ENCODE measurements at regions not wholly inside any gene's neighbourhood (a gene's known extent, or its start where the extent isn't known, plus 50 kb on each side); places are given as distances from the start of the nearest gene placed in this dataset.

- no peak overlapping the region for H2BK12ac ChIP-seq (ENCODE audit: low read length in 2 of 2)
- no peaks in the 10 kb centered on the region for H3K4me1 ChIP-seq (ENCODE audit: control insufficient read depth, insufficient read depth, low read depth, low read length)
- no peak overlapping the region for H3K4ac ChIP-seq (ENCODE audit: low read depth in 1 of 2, low read length in 2 of 2)
- no peak overlapping the region for H4K8ac ChIP-seq (ENCODE audit: low read length)
- no peak overlapping the region for H2BK120ac ChIP-seq (ENCODE audit: low read depth, low read length)
- H3K79me1 ChIP-seq (replicated peaks; ENCODE audit: low read length, poor library complexity, severe bottlenecking), result no peaks in the 10 kb centered on the region
- WGBS, result 85% methylated on average over 3 of the region's 3 CpGs
- no peak overlapping the region for H3K4me2 ChIP-seq (ENCODE audit: low read length, poor library complexity, severe bottlenecking)
- no peak overlapping the region for H2AK5ac ChIP-seq (ENCODE audit: low read length, severe bottlenecking)
- DNase-seq, result no peak
- H3K23ac ChIP-seq (ENCODE audit: low read length in 2 of 2), result no peak overlapping the region
- H3K18ac ChIP-seq (ENCODE audit: low read depth in 1 of 2, low read length in 2 of 2), result no peak overlapping the region
- H2AFZ ChIP-seq (ENCODE audit: low read depth, low read length), result no peak overlapping the region
- H3K27me3 ChIP-seq (ENCODE audit: control insufficient read depth in 1 of 2, insufficient read depth in 1 of 2, low read length in 2 of 2), result no peaks in the 10 kb centered on the region
- H3K36me3 ChIP-seq (ENCODE audit: control insufficient read depth in 1 of 2, insufficient read depth in 2 of 2, low read depth in 1 of 2, low read length in 2 of 2), result no peaks in the 10 kb centered on the region
- H2BK15ac ChIP-seq (ENCODE audit: low read depth, poor library complexity, severe bottlenecking), result no peak overlapping the region
- H4K91ac ChIP-seq (ENCODE audit: low read length), result no peak overlapping the region
- no peak overlapping the region for H2BK5ac ChIP-seq (ENCODE audit: low read depth, low read length, poor library complexity, severe bottlenecking)
- H3K9me3 ChIP-seq (ENCODE audit: control insufficient read depth, low read length), result peaks cover 49% of the 10 kb centered on the region
- H3K9ac ChIP-seq (ENCODE audit: low read length), result no peak overlapping the region
- H3K4me3 ChIP-seq (ENCODE audit: insufficient read depth in 1 of 2, low read depth in 1 of 2, low read length in 2 of 2), result no peak overlapping the region
- no peak overlapping the region for H3K14ac ChIP-seq (ENCODE audit: low read length in 2 of 2)
- no peak overlapping the region for H3K27ac ChIP-seq (ENCODE audit: low read length, poor library complexity, severe bottlenecking)
Measured at GRCh38 chr14:43001731-43002130, 1395.1 kb downstream of the LRFN5 start.

GRCh38 chr14:42994051-42994736 lies 1387.5 kb downstream of the LRFN5 start:
- no peaks in the 10 kb centered on the region for H3K79me1 ChIP-seq (replicated peaks; ENCODE audit: low read length, poor library complexity, severe bottlenecking)
- H3K4me3 ChIP-seq (ENCODE audit: insufficient read depth in 1 of 2, low read depth in 1 of 2, low read length in 2 of 2), result no peak overlapping the region
- H3K27ac ChIP-seq (ENCODE audit: low read length, poor library complexity, severe bottlenecking), result peak overlapping the region; percentile 63
- no peaks in the 10 kb centered on the region for H3K4me1 ChIP-seq (ENCODE audit: control insufficient read depth, insufficient read depth, low read depth, low read length)
- WGBS, result 36% methylated on average over 2 of the region's 2 CpGs
- no peak overlapping the region for H2AFZ ChIP-seq (ENCODE audit: low read depth, low read length)
- no peak overlapping the region for H3K9ac ChIP-seq (ENCODE audit: low read length)
- H3K4me2 ChIP-seq (ENCODE audit: low read length, poor library complexity, severe bottlenecking), result no peak overlapping the region
- no peak overlapping the region for H4K91ac ChIP-seq (ENCODE audit: low read length)
- H2BK15ac ChIP-seq (ENCODE audit: low read depth, poor library complexity, severe bottlenecking), result no peak overlapping the region
- H2BK120ac ChIP-seq (ENCODE audit: low read depth, low read length), result no peak overlapping the region
- H2AK5ac ChIP-seq (ENCODE audit: low read length, severe bottlenecking), result no peak overlapping the region
- H3K4ac ChIP-seq (ENCODE audit: low read depth in 1 of 2, low read length in 2 of 2), result no peak overlapping the region
- H3K36me3 ChIP-seq (ENCODE audit: control insufficient read depth in 1 of 2, insufficient read depth in 2 of 2, low read depth in 1 of 2, low read length in 2 of 2), result no peaks in the 10 kb centered on the region
- H4K8ac ChIP-seq (ENCODE audit: low read length), result no peak overlapping the region
- H3K9me3 ChIP-seq (ENCODE audit: control insufficient read depth, low read length), result peaks cover 19% of the 10 kb centered on the region
- no peak overlapping the region for H3K14ac ChIP-seq (ENCODE audit: low read length in 2 of 2)
- H3K23ac ChIP-seq (ENCODE audit: low read length in 2 of 2), result no peak overlapping the region
- no peak overlapping the region for H2BK5ac ChIP-seq (ENCODE audit: low read depth, low read length, poor library complexity, severe bottlenecking)
- no peaks in the 10 kb centered on the region for H3K27me3 ChIP-seq (ENCODE audit: control insufficient read depth in 1 of 2, insufficient read depth in 1 of 2, low read length in 2 of 2)
- DNase-seq, result peak; percentile 75
- no peak overlapping the region for H3K18ac ChIP-seq (ENCODE audit: low read depth in 1 of 2, low read length in 2 of 2)
- H2BK12ac ChIP-seq (ENCODE audit: low read length in 2 of 2), result no peak overlapping the region

- Histone ChIP-seq H4K91ac (ENCODE audit: low read length) (no peak overlapping the region), H3K4me2 (ENCODE audit: low read length, poor library complexity, severe bottlenecking) (no peak overlapping the region), H4K8ac (ENCODE audit: low read length) (no peak overlapping the region), H3K18ac (ENCODE audit: low read depth in 1 of 2, low read length in 2 of 2) (no peak overlapping the region), H2AFZ (ENCODE audit: low read depth, low read length) (no peak overlapping the region), H3K27me3 (ENCODE audit: control insufficient read depth in 1 of 2, insufficient read depth in 1 of 2, low read length in 2 of 2) (no peaks in the 10 kb centered on the region), H3K23ac (ENCODE audit: low read length in 2 of 2) (no peak overlapping the region), H3K4ac (ENCODE audit: low read depth in 1 of 2, low read length in 2 of 2) (no peak overlapping the region), H2BK120ac (ENCODE audit: low read depth, low read length) (no peak overlapping the region), H3K36me3 (ENCODE audit: control insufficient read depth in 1 of 2, insufficient read depth in 2 of 2, low read depth in 1 of 2, low read length in 2 of 2) (no peaks in the 10 kb centered on the region), H3K9ac (ENCODE audit: low read length) (no peak overlapping the region), H2AK5ac (ENCODE audit: low read length, severe bottlenecking) (no peak overlapping the region), H3K14ac (ENCODE audit: low read length in 2 of 2) (no peak overlapping the region), H3K27ac (ENCODE audit: low read length, poor library complexity, severe bottlenecking) (no peak overlapping the region), H3K9me3 (ENCODE audit: control insufficient read depth, low read length) (peaks cover 21% of the 10 kb centered on the region), H3K4me1 (ENCODE audit: control insufficient read depth, insufficient read depth, low read depth, low read length) (no peaks in the 10 kb centered on the region), H2BK12ac (ENCODE audit: low read length in 2 of 2) (no peak overlapping the region), H3K79me1 (replicated peaks; ENCODE audit: low read length, poor library complexity, severe bottlenecking) (no peaks in the 10 kb centered on the region), H2BK5ac (ENCODE audit: low read depth, low read length, poor library complexity, severe bottlenecking) (no peak overlapping the region), H3K4me3 (ENCODE audit: insufficient read depth in 1 of 2, low read depth in 1 of 2, low read length in 2 of 2) (no peak overlapping the region), H2BK15ac (ENCODE audit: low read depth, poor library complexity, severe bottlenecking) (no peak overlapping the region)
- no peak for DNase-seq
- WGBS, result no CpG with 5 or more reads among the region's 1 CpG
Measured at GRCh38 chr14:42992930-42993329, 1386.3 kb downstream of the LRFN5 start.

GRCh38 chr14:42980419-42980818 lies 1373.7 kb downstream of the LRFN5 start:
- H2AK5ac ChIP-seq (ENCODE audit: low read length, severe bottlenecking), result no peak overlapping the region
- H3K36me3 ChIP-seq (ENCODE audit: control insufficient read depth in 1 of 2, insufficient read depth in 2 of 2, low read depth in 1 of 2, low read length in 2 of 2), result no peaks in the 10 kb centered on the region
- H2BK120ac ChIP-seq (ENCODE audit: low read depth, low read length), result no peak overlapping the region
- H2AFZ ChIP-seq (ENCODE audit: low read depth, low read length), result no peak overlapping the region
- no peaks in the 10 kb centered on the region for H3K4me1 ChIP-seq (ENCODE audit: control insufficient read depth, insufficient read depth, low read depth, low read length)
- H3K79me1 ChIP-seq (replicated peaks; ENCODE audit: low read length, poor library complexity, severe bottlenecking), result no peaks in the 10 kb centered on the region
- H3K4ac ChIP-seq (ENCODE audit: low read depth in 1 of 2, low read length in 2 of 2), result no peak overlapping the region
- H3K4me2 ChIP-seq (ENCODE audit: low read length, poor library complexity, severe bottlenecking), result no peak overlapping the region
- no peak overlapping the region for H2BK15ac ChIP-seq (ENCODE audit: low read depth, poor library complexity, severe bottlenecking)
- no peak overlapping the region for H3K9ac ChIP-seq (ENCODE audit: low read length)
- peak overlapping the region in 1 of 2 experiments; percentile 48 for H3K18ac ChIP-seq (ENCODE audit: low read depth in 1 of 2, low read length in 2 of 2)
- H2BK5ac ChIP-seq (ENCODE audit: low read depth, low read length, poor library complexity, severe bottlenecking), result no peak overlapping the region
- H4K8ac ChIP-seq (ENCODE audit: low read length), result no peak overlapping the region
- H3K4me3 ChIP-seq (ENCODE audit: insufficient read depth in 1 of 2, low read depth in 1 of 2, low read length in 2 of 2), result no peak overlapping the region
- peak overlapping the region; percentile 0 for H3K27ac ChIP-seq (ENCODE audit: low read length, poor library complexity, severe bottlenecking)
- no peak overlapping the region for H4K91ac ChIP-seq (ENCODE audit: low read length)
- no peak for DNase-seq
- peaks cover 3% of the 10 kb centered on the region for H3K9me3 ChIP-seq (ENCODE audit: control insufficient read depth, low read length)
- no peak overlapping the region for H2BK12ac ChIP-seq (ENCODE audit: low read length in 2 of 2)
- WGBS, result no CpG with 5 or more reads among the region's 1 CpG
- H3K23ac ChIP-seq (ENCODE audit: low read length in 2 of 2), result no peak overlapping the region
- no peak overlapping the region for H3K14ac ChIP-seq (ENCODE audit: low read length in 2 of 2)
- H3K27me3 ChIP-seq (ENCODE audit: control insufficient read depth in 1 of 2, insufficient read depth in 1 of 2, low read length in 2 of 2), result no peaks in the 10 kb centered on the region

All from mesenchymal stem cell (in vitro differentiated cells and primary cell).